PC-3 (cell line): ENCODE measurements at regions not wholly inside any gene's neighbourhood (a gene's known extent, or its start where the extent isn't known, plus 50 kb on each side); places are given as distances from the start of the nearest gene placed in this dataset.

Experiments used
- CTCF ChIP-seq: fragments of 300-600 bp; sonication (generic); conservative IDR thresholded peaks from 2 replicates; pipeline ENCODE4 v1.5.1; 2017; ENCODE audit warnings: antibody characterized with exemption, low read depth, mild to moderate bottlenecking, low read length
- EZH2phosphoT487 ChIP-seq: fragments of 300-600 bp; sonication (generic); IDR thresholded peaks from 2 replicates; pipeline ENCODE4 v1.6.1; 2018; ENCODE audit warnings: mild to moderate bottlenecking, antibody characterized with exemption, low read length, borderline replicate concordance

- TF ChIP-seq CTCF (no peak), EZH2phosphoT487 (no peak)
Measured at GRCh38 chr12:97685360-97685759, 222.8 kb downstream of the RMST start.
